Spleen (tissue), 11 donors: ENCODE measurements at regions not wholly inside any gene's neighbourhood (a gene's known extent, or its start where the extent isn't known, plus 50 kb on each side); places are given as distances from the start of the nearest gene placed in this dataset.
"Not testable (repeated sequence)": the region's sequence is repeated elsewhere in the genome, so short reads cannot be mapped to it uniquely, and the experiment has no call there.

Experiments
- DNase-seq: peaks from one replicate; pipeline ENCODE4 v3.0.0-alpha.2; 2020
- H3K27ac ChIP-seq, 8 donors: fragments of 200-600 bp; sonication (generic) in 7 of 8; 1 replicate in 4 of 8; 2 replicates in 4 of 8; pipeline versions ENCODE4 v1.5.0 to v1.8.0; 2016 to 2021; ENCODE audit warnings: inconsistent platforms in 4 of 8, mild to moderate bottlenecking in 4 of 8, moderate library complexity in 1 of 8
- H3K27me3 ChIP-seq, 7 donors: fragments of 200-600 bp; sonication (generic) in 6 of 7; replicated peaks in 1 of 7; 1 replicate in 4 of 7; 2 replicates in 3 of 7; pipeline versions ENCODE4 v1.5.0 to v1.8.0; 2016 to 2021; ENCODE audit warnings: inconsistent platforms in 3 of 7, mild to moderate bottlenecking in 1 of 7
- H3K36me3 ChIP-seq, 6 donors: fragments of 200-600 bp; sonication (generic) in 5 of 6; 1 replicate in 4 of 6; 2 replicates in 2 of 6; pipeline versions ENCODE4 v1.5.0 to v1.8.0; 2016 to 2021; ENCODE audit warnings: inconsistent platforms in 2 of 6
- H3K4me1 ChIP-seq, 6 donors: fragments of 200-600 bp; sonication (generic) in 5 of 6; 1 replicate in 3 of 6; 2 replicates in 3 of 6; pipeline versions ENCODE4 v1.5.0 to v1.8.0; 2016 to 2021; ENCODE audit warnings: inconsistent platforms in 3 of 6
- H3K4me3 ChIP-seq, 8 donors: fragments of 200-600 bp; sonication (generic) in 7 of 8; 1 replicate in 4 of 8; 2 replicates in 4 of 8; pipeline versions ENCODE4 v1.5.0 to v1.8.0; 2016 to 2021; ENCODE audit warnings: inconsistent platforms in 4 of 8, mild to moderate bottlenecking in 4 of 8, moderate library complexity in 2 of 8
- H3K9me3 ChIP-seq, 8 donors: fragments of 200-600 bp; sonication (generic) in 7 of 8; 1 replicate in 4 of 8; 2 replicates in 4 of 8; pipeline versions ENCODE4 v1.5.0 to v1.8.0; 2016 to 2021; ENCODE audit warnings: inconsistent platforms in 4 of 8
- POLR2A ChIP-seq, 3 donors: fragments of 450-650 bp; IDR thresholded peaks; one replicate each; pipeline ENCODE4 v1.5.1; 2017; ENCODE audit warnings: antibody characterized with exemption in 3 of 3, mild to moderate bottlenecking in 1 of 3
- POLR2AphosphoS5 ChIP-seq, 3 donors: sonication (generic); formaldehyde crosslinking; IDR thresholded peaks; one replicate each; pipeline ENCODE4 v1.5.1; 2017; ENCODE audit warnings: antibody characterized with exemption in 3 of 3
- WGBS, 5 donors: extraction: QIAGEN DNeasy Blood & Tissue Kit in 3 of 5; methylation state at CpG; one replicate each; pipeline versions ENCODE4 v1.1.5 to v1.1.7; 2013 to 2018; 5-methylcytosine and 5-hydroxymethylcytosine counted together
- intact Hi-C: fragments of 100-400 bp; cut with DNase I; formaldehyde crosslinking; loops from one replicate; pipeline ENCODE4 v1.15.0; 2023; ENCODE audit warnings: low total_unique reads
- TF ChIP-seq, protein P1 (sequence below), 11 experiments: fragments of 200-600 bp in 7 of 11; fragments of 450-650 bp in 4 of 11; sonication (generic) in 4 of 11; IDR thresholded peaks in 8 of 11; conservative IDR thresholded peaks in 3 of 11; 1 replicate in 7 of 11; 2 replicates in 4 of 11; pipeline versions ENCODE4 v1.4.0 to v1.8.0; 2016 to 2021; ENCODE audit warnings: antibody characterized with exemption in 11 of 11, inconsistent platforms in 4 of 11, mild to moderate bottlenecking in 1 of 11
- donor health status: healthy with polysubstance abuse.
- donor health status: DM: no; HTN: no; CAD: no; lungs with moderate emphysema.
- donor health status: DM: no; HTN: no; CAD: no.
- donor health status: Bipolar disorder and iron deficiency.
- donor health status: healthy.
- donor health status: DM: no; HTN: no; CAD: no.
- donor health status: DM: yes; HTN: yes; CAD: no.

DNA sequence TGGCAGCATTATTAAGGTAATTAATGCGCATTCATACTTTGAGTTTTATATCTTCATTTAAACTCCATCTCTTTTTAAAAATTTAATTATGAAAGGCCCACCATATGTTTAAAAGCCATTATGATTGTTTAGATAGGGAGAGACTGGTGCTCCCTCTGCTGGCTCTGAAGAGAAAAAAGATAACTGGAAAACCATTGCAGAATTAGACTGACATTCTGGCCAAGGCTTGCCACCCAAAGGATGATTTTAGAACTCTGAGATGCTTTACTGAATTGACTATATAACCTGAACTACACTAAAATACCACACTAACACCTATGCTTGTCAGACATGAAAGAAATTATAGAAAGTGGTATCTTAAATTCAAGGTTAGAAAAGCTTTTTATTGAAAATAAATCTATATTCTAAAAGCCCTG is 127.6 kb upstream of the SPOPL start:
- Histone ChIP-seq H3K27me3 (no peaks in the 10 kb centered on the region), H3K36me3 (no peaks in the 10 kb centered on the region), H3K27ac (no peak overlapping the region), H3K9me3 (no peaks in the 10 kb centered on the region), H3K4me1 (no peaks in the 10 kb centered on the region), H3K4me3 (no peak overlapping the region)
- TF ChIP-seq POLR2A (IDR thresholded peaks at IDR 0.05): no peak
- TF ChIP-seq, protein P1, sequence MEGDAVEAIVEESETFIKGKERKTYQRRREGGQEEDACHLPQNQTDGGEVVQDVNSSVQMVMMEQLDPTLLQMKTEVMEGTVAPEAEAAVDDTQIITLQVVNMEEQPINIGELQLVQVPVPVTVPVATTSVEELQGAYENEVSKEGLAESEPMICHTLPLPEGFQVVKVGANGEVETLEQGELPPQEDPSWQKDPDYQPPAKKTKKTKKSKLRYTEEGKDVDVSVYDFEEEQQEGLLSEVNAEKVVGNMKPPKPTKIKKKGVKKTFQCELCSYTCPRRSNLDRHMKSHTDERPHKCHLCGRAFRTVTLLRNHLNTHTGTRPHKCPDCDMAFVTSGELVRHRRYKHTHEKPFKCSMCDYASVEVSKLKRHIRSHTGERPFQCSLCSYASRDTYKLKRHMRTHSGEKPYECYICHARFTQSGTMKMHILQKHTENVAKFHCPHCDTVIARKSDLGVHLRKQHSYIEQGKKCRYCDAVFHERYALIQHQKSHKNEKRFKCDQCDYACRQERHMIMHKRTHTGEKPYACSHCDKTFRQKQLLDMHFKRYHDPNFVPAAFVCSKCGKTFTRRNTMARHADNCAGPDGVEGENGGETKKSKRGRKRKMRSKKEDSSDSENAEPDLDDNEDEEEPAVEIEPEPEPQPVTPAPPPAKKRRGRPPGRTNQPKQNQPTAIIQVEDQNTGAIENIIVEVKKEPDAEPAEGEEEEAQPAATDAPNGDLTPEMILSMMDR (IDR thresholded peaks at IDR 0.05 in 8 of 11, conservative IDR thresholded peaks at IDR 0.05 in 3 of 11): peak in 6 of 11 experiments; percentile 19 to 53 (median 42)
- TF ChIP-seq POLR2AphosphoS5 (IDR thresholded peaks at IDR 0.05): no peak
- WGBS, 5 donors: 64 to 86% (median 78%) methylated on average over 1 of the region's 1 CpG
- intact Hi-C loops: no loop called here
- no peak for DNase-seq

DNA sequence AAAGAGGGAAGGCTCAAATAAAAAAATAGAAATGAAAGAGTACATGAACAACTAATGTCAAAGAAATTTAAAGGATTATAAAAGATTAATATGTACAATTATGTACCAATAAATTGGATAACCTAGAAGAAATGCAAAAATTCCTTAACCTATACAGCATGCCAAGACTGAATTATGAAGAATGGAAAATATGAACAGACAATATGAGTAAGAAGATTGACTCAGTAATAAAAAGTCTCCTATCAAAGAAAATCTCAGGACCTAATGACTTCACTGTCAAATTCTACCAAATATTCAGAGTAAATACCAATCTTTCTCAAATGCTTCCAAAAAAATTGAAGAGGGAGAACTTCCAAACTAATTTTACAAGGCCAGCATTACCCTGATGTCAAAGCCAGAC is 120.2 kb upstream of the SPOPL start:
- Histone ChIP-seq H3K27ac (no peak overlapping the region), H3K36me3 (no peaks in the 10 kb centered on the region), H3K27me3 (no peaks in the 10 kb centered on the region), H3K4me3 (no peak overlapping the region), H3K4me1 (no peaks in the 10 kb centered on the region), H3K9me3 (peaks cover 0 to 3% (median 0%) of the 10 kb centered on the region in 8 donors)
- intact Hi-C loops: no loop called here
- no peak for DNase-seq
- TF ChIP-seq POLR2A (IDR thresholded peaks at IDR 0.05) (no peak), POLR2AphosphoS5 (IDR thresholded peaks at IDR 0.05) (no peak)
- TF ChIP-seq, protein P1 (IDR thresholded peaks at IDR 0.05 in 8 of 11, conservative IDR thresholded peaks at IDR 0.05 in 3 of 11): no peak

GRCh38 chr2:138382672-138383071 is 118.9 kb upstream of the SPOPL start:
- no peak overlapping the region for H3K4me3 ChIP-seq
- H3K9me3 ChIP-seq: peaks cover 0 to 3% (median 0%) of the 10 kb centered on the region in 8 donors
- 76 to 90% (median 88%) methylated on average over 1 of the region's 1 CpG for WGBS, 5 donors
- no peaks in the 10 kb centered on the region for H3K4me1 ChIP-seq
- TF ChIP-seq POLR2AphosphoS5 (IDR thresholded peaks at IDR 0.05) (no peak), POLR2A (IDR thresholded peaks at IDR 0.05) (no peak)
- TF ChIP-seq, protein P1 (IDR thresholded peaks at IDR 0.05 in 8 of 11, conservative IDR thresholded peaks at IDR 0.05 in 3 of 11): no peak
- no peak for DNase-seq
- H3K27me3 ChIP-seq: no peaks in the 10 kb centered on the region
- intact Hi-C loops: no loop called here
- no peaks in the 10 kb centered on the region for H3K36me3 ChIP-seq
- no peak overlapping the region for H3K27ac ChIP-seq

DNA sequence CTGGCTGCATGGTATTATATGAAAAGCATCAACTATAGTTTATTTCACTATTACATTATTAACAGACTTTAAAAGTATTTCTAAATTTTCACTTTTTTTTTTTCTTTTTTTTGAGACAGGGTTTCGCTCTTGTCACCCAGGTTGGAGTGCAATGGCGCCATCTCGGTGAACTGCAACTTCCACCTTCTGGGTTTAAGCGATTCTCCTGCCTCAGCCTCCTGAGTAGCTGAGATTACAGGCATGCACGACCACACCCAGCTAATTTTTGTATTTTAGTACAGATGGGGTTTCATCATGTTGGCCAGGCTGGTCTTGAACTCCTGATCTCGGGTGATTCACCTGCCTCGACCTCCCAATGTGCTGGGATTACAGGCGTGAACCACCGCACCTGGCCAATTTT is 115.4 kb upstream of the SPOPL start:
- DNase-seq, H3K4me3 ChIP-seq, intact Hi-C loops, H3K4me1 ChIP-seq, H3K36me3 ChIP-seq, H3K27ac ChIP-seq, H3K27me3 ChIP-seq, H3K9me3 ChIP-seq: not testable (repeated sequence)
- 91 to 93% (median 92%) methylated on average over 9 of the region's 9 CpGs for WGBS, 5 donors

- Histone ChIP-seq H3K27ac (no peak overlapping the region), H3K27me3 (no peaks in the 10 kb centered on the region), H3K4me1 (no peaks in the 10 kb centered on the region), H3K36me3 (no peaks in the 10 kb centered on the region), H3K9me3 (no peaks in the 10 kb centered on the region), H3K4me3 (no peak overlapping the region)
- intact Hi-C loops: no loop called here
- no peak for TF ChIP-seq POLR2AphosphoS5 (IDR thresholded peaks at IDR 0.05)
- TF ChIP-seq POLR2A (IDR thresholded peaks at IDR 0.05): no peak
- TF ChIP-seq, protein P1 (IDR thresholded peaks at IDR 0.05 in 8 of 11, conservative IDR thresholded peaks at IDR 0.05 in 3 of 11): no peak
- 75 to 91% (median 88%) methylated on average over 4 of the region's 4 CpGs for WGBS, 5 donors
- no peak for DNase-seq
Measured at GRCh38 chr2:138389063-138389462, 112.5 kb upstream of the SPOPL start.
